ENCODE measurements at regions not wholly inside any gene's neighbourhood (a gene's known extent, or its start where the extent isn't known, plus 50 kb on each side); places are given as distances from the start of the nearest gene placed in this dataset.
A peak's percentile ranks its signal among the peaks of the same experiment; 100 is the strongest.

DNA sequence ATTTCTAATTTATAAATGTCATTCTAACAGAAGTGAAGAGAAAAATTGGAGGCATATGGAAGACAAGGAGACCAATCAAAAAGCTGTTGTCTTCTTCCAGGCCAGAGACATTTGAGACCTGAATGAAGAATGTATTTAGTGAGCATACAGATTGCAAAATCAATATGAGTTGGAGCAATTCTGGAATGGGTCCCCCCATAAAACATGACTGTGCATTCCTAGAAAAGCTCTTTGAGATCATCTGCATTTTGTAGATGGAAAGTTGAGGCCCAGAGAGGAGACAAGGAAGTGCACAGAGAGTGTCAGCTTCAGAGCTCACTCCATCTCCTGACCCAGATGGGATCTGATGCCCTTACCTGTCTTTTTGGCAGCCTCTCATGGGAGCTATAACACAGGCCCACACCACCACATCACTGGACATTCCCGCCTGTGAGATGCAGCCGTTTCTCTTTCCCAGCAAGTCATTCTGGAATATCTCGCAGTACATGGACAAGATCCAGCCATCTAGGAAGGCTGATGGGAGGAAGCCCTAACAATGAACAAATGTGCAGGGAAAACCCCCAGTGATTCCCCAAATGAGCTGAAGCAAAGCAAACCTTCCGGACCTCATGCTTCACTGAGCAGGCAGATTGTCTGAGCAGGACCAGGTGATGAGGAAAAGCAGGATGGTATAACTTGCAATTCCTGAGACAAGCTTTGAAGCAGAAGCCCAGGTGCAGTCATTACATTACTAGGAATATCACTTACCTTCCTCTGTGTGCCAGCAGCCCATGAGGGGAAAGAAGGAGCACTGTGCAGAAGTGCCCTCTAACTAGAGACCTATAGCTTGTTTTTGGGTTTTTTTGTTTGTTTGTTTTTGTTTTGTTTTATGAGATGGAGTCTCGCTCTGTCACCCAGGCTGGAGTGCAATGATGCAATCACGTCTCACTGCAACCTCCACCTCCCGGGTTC is 445.6 kb downstream of the PLPP3 start:
- H3K4me3 ChIP-seq (ENCODE audit: low read depth, low read length) = no peak overlapping the region
- TF ChIP-seq, protein P1, sequence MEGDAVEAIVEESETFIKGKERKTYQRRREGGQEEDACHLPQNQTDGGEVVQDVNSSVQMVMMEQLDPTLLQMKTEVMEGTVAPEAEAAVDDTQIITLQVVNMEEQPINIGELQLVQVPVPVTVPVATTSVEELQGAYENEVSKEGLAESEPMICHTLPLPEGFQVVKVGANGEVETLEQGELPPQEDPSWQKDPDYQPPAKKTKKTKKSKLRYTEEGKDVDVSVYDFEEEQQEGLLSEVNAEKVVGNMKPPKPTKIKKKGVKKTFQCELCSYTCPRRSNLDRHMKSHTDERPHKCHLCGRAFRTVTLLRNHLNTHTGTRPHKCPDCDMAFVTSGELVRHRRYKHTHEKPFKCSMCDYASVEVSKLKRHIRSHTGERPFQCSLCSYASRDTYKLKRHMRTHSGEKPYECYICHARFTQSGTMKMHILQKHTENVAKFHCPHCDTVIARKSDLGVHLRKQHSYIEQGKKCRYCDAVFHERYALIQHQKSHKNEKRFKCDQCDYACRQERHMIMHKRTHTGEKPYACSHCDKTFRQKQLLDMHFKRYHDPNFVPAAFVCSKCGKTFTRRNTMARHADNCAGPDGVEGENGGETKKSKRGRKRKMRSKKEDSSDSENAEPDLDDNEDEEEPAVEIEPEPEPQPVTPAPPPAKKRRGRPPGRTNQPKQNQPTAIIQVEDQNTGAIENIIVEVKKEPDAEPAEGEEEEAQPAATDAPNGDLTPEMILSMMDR (IDR thresholded peaks at IDR 0.05; ENCODE audit: insufficient read depth, low read length) = no peak
- no peak for DNase-seq (ENCODE audit: low read depth)

DNA sequence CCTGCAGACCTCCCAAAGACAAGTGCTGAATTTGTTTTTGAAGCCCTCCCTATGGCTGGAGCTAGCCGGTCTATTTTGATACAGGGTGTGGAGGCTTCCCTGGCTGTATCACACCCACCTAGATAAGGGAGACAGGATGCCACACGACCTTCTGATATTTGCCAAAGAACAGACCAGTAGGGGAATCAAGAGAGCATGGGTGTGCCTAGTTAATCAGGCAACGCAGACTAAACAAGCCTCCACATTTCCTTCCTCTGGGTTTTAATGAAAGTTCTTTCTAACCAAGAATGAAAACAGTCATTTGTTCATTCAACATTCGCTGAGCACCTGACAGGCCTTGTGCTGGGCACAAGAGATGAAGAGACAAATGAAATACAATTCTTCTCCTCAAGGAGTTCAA is 446.8 kb downstream of the PLPP3 start:
- H3K4me3 ChIP-seq (ENCODE audit: low read depth, low read length) = no peak overlapping the region
- no peak for DNase-seq (ENCODE audit: low read depth)
- TF ChIP-seq, protein P1 (IDR thresholded peaks at IDR 0.05; ENCODE audit: insufficient read depth, low read length) = no peak

DNA sequence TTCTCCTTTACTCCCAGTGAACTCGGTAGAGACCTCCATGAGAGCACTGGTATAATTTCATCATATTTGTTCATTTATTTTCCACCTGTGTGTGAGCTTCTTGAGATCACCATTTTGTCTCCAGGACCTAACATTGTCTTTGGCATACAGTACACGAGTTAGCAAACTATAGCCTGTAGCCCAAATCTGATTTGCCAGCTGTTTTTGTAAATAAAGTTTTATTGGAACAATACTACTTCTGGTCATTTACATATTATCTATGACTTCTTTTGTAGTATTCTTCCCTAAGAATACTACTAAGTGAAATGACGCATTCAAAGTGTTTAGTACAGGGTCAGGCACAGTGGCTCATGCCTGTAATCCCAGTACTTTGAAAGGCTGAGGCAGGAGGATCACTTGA is 449.5 kb downstream of the PLPP3 start:
- H3K4me3 ChIP-seq (ENCODE audit: low read depth, low read length) = no peak overlapping the region
- no peak for DNase-seq (ENCODE audit: low read depth)
- TF ChIP-seq, protein P1 (IDR thresholded peaks at IDR 0.05; ENCODE audit: insufficient read depth, low read length) = no peak

DNA sequence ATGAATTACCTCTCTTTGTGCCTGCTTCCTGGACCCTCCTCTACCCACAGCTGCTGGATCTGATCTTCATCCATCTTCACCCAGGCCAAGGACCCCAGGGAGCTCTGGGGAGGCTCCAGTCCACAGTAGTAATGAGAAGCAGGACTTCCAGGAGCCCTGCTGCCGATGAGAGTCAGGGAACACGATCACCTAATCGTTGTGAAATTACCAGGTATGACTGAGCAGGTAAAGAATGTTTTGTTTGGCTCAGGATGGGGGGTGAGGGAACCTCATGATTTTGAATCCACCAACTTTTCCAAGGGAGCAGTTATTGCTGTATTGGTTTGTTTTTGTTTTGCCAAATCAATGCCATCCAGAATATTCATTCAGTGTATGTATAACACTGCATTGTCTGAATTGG is 454.0 kb downstream of the PLPP3 start:
- TF ChIP-seq, protein P1 (IDR thresholded peaks at IDR 0.05; ENCODE audit: insufficient read depth, low read length) = no peak
- no peak overlapping the region for H3K4me3 ChIP-seq (ENCODE audit: low read depth, low read length)
- DNase-seq (ENCODE audit: low read depth) = no peak

DNA sequence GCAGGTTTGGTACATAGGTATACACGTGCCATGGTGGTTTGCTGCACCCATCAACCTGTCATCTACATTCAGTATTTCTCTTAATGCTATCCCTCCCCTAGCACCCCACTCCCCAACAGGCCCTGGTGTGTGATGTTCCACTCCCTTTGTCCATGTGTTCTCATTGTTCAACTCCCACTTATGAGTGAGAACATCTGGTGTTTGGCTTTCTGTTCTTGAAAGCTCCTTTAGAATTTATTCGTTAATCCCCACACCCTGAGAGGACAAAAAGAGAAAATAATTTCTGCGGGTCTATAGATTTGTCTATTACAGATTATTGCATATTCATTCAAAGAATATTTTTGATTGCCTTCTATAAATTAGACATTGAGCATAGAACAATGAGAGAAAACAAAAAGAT is 455.5 kb downstream of the PLPP3 start:
- TF ChIP-seq, protein P1 (IDR thresholded peaks at IDR 0.05; ENCODE audit: insufficient read depth, low read length) = no peak
- no peak for DNase-seq (ENCODE audit: low read depth)
- no peak overlapping the region for H3K4me3 ChIP-seq (ENCODE audit: low read depth, low read length)

DNA sequence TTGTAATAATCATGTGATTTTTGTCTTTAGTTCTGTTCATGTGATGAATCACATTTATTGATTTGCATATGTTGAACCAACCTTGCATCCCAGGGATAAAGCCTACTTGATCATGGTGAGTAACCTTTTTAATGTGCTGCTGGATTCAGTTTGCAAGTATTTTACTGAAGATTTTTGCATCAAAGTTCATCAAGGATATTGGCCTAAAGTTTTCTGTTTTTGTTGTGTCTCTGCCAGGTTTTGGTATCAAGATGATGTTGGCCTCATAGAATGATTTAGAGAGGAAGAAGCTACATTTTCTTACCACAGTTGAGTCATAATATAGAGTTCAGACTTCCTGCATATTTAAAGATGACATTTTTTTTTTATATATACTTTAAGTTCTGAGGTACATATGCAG is 455.9 kb downstream of the PLPP3 start:
- TF ChIP-seq, protein P1 (IDR thresholded peaks at IDR 0.05; ENCODE audit: insufficient read depth, low read length) = no peak
- DNase-seq (ENCODE audit: low read depth) = peak; percentile 22
- no peak overlapping the region for H3K4me3 ChIP-seq (ENCODE audit: low read depth, low read length)
